H1 (cell line): ENCODE measurements at regions not wholly inside any gene's neighbourhood (a gene's known extent, or its start where the extent isn't known, plus 50 kb on each side); places are given as distances from the start of the nearest gene placed in this dataset.

ENCODE experiments used
- CTCF ChIA-PET: fragments of 300-600 bp; sonication (Branson Sonifier 250); formaldehyde crosslinking; loops from one replicate; lab custom pipeline; 2021; ENCODE audit not compliant: partially characterized antibody; lab: Charles Lee
- POLR2A ChIA-PET: fragments of 300-600 bp; sonication (Branson Sonifier 250); formaldehyde crosslinking; loops from one replicate; lab custom pipeline; 2021; ENCODE audit warnings: inconsistent platforms; ENCODE audit not compliant: partially characterized antibody; lab: Charles Lee
- DNase-seq, 2 experiments: peaks; one replicate each; pipeline versions ENCODE4 v3.0.0 to v3.0.0-alpha.2; 2010 to 2022; ENCODE audit warnings: low spot score in 2 of 2, low read depth in 1 of 2, mixed read lengths in 1 of 2
- FAIRE-seq: peaks from 2 replicates; lab custom pipeline; 2011; peaks lifted over from hg19 to GRCh38; lab: Jason Lieb, UNC
- H2AFZ ChIP-seq: 2 replicates; pipeline ENCODE4 v1.8.1; 2012; ENCODE audit warnings: low read length, inconsistent platforms
- H2AK5ac ChIP-seq: 2 replicates; pipeline ENCODE4 v1.6.1; 2013; ENCODE audit warnings: low read depth, low read length
- H2BK120ac ChIP-seq: replicated peaks from 2 replicates; pipeline ENCODE3; 2013; ENCODE audit warnings: low read depth, low read length, inconsistent platforms
- H2BK12ac ChIP-seq: 2 replicates; pipeline ENCODE4 v1.6.1; 2013; ENCODE audit warnings: low read depth, low read length
- H2BK15ac ChIP-seq: 2 replicates; pipeline ENCODE4 v1.6.1; 2013; ENCODE audit warnings: low read length
- H2BK20ac ChIP-seq: 2 replicates; pipeline ENCODE4 v1.6.1; 2013; ENCODE audit warnings: low read length
- H2BK5ac ChIP-seq: 2 replicates; pipeline ENCODE4 v1.6.1; 2013; ENCODE audit warnings: low read depth, low read length
- H3K14ac ChIP-seq: 2 replicates; pipeline ENCODE4 v1.6.1; 2013; ENCODE audit warnings: inconsistent platforms; ENCODE audit not compliant: insufficient read length
- H3K18ac ChIP-seq: 2 replicates; pipeline ENCODE4 v1.6.1; 2013; ENCODE audit warnings: low read length; ENCODE audit errors: extremely low read depth
- H3K23ac ChIP-seq: 2 replicates; pipeline ENCODE4 v1.6.1; 2013; ENCODE audit warnings: inconsistent platforms; ENCODE audit not compliant: insufficient read length
- H3K23me2 ChIP-seq: 2 replicates; pipeline ENCODE4 v1.6.1; 2013; ENCODE audit warnings: low read depth, low read length
- H3K27ac ChIP-seq: 2 replicates; pipeline ENCODE4 v1.6.1; 2011; ENCODE audit warnings: low read depth, low read length, inconsistent platforms
- H3K27me3 ChIP-seq, 4 experiments: replicated peaks in 1 of 4; 1 replicate in 1 of 4; 2 replicates in 3 of 4; pipeline versions ENCODE4 v1.6.1 to v1.8.1; 2011 to 2013; ENCODE audit warnings: low read length in 3 of 4, mild to moderate bottlenecking in 3 of 4, inconsistent platforms in 2 of 4, mixed read lengths in 2 of 4, moderate library complexity in 1 of 4; ENCODE audit not compliant: control insufficient read depth in 3 of 4, insufficient read depth in 3 of 4; ENCODE audit errors: extremely low read depth in 1 of 4
- H3K36me3 ChIP-seq, 4 experiments: 2 replicates each; pipeline versions ENCODE4 v1.6.1 to v1.8.1; 2011 to 2013; ENCODE audit warnings: mild to moderate bottlenecking in 4 of 4, low read length in 3 of 4, moderate library complexity in 2 of 4, control low read depth in 1 of 4, inconsistent platforms in 1 of 4; ENCODE audit not compliant: insufficient read depth in 4 of 4, control insufficient read depth in 2 of 4
- H3K4ac ChIP-seq: replicated peaks from 2 replicates; pipeline ENCODE3; 2013; ENCODE audit warnings: low read length, low read depth, mixed read lengths, inconsistent platforms; ENCODE audit not compliant: insufficient read length
- H3K4me1 ChIP-seq, 4 experiments: replicated peaks in 1 of 4; 1 replicate in 1 of 4; 2 replicates in 3 of 4; pipeline versions ENCODE4 v1.6.1 to v1.8.1; 2011 to 2013; ENCODE audit warnings: low read length in 3 of 4, inconsistent platforms in 2 of 4, mixed read lengths in 1 of 4; ENCODE audit not compliant: insufficient read depth in 4 of 4, control insufficient read depth in 3 of 4
- H3K4me2 ChIP-seq, 2 experiments: 2 replicates each; pipeline versions ENCODE4 v1.6.1 to v1.8.1; 2011 to 2013; ENCODE audit warnings: low read depth in 2 of 2, low read length in 2 of 2, control low read depth in 1 of 2, inconsistent platforms in 1 of 2, mild to moderate bottlenecking in 1 of 2; ENCODE audit not compliant: insufficient read depth in 1 of 2
- H3K4me3 ChIP-seq, 4 experiments: fragments of 200-600, 300-600 bp in 1 of 4; sonication (generic), shearing (Covaris generic), sonication (Bioruptor Twin) in 1 of 4; 2 replicates each; pipeline versions ENCODE4 v1.5.1 to v1.8.1; 2011 to 2016; ENCODE audit warnings: low read length in 4 of 4, low read depth in 3 of 4, control low read depth in 2 of 4, inconsistent platforms in 2 of 4, mild to moderate bottlenecking in 2 of 4, mixed read lengths in 1 of 4, moderate library complexity in 1 of 4; ENCODE audit not compliant: insufficient read depth in 2 of 4; ENCODE audit errors: extremely low read depth in 1 of 4
- H3K56ac ChIP-seq: replicated peaks from 2 replicates; pipeline ENCODE3; 2013; ENCODE audit warnings: low read depth, mild to moderate bottlenecking, mixed read lengths, low read length, inconsistent platforms; ENCODE audit not compliant: insufficient read length
- H3K79me1 ChIP-seq: 2 replicates; pipeline ENCODE4 v1.6.1; 2013; ENCODE audit warnings: low read depth, low read length, control low read depth
- H3K79me2 ChIP-seq, 2 experiments: 2 replicates each; pipeline versions ENCODE4 v1.6.1 to v1.8.1; 2012 to 2013; ENCODE audit warnings: low read length in 2 of 2, mild to moderate bottlenecking in 2 of 2, inconsistent platforms in 1 of 2; ENCODE audit not compliant: insufficient read depth in 2 of 2, control insufficient read depth in 1 of 2
- H3K9ac ChIP-seq, 4 experiments: replicated peaks in 1 of 4; 1 replicate in 1 of 4; 2 replicates in 3 of 4; pipeline versions ENCODE4 v1.6.1 to v1.8.1; 2011 to 2013; ENCODE audit warnings: low read depth in 3 of 4, low read length in 3 of 4, control low read depth in 2 of 4, mild to moderate bottlenecking in 2 of 4, moderate library complexity in 2 of 4, inconsistent platforms in 1 of 4; ENCODE audit errors: extremely low read depth in 1 of 4
- H3K9me3 ChIP-seq, 2 experiments: 2 replicates each; pipeline versions ENCODE4 v1.6.1 to v1.8.1; 2012 to 2013; ENCODE audit warnings: mild to moderate bottlenecking in 2 of 2, moderate library complexity in 2 of 2, control low read depth in 1 of 2, inconsistent platforms in 1 of 2, low read depth in 1 of 2, low read length in 1 of 2, mixed read lengths in 1 of 2; ENCODE audit not compliant: insufficient read depth in 2 of 2
- H4K20me1 ChIP-seq, 2 experiments: replicated peaks in 1 of 2; 2 replicates each; pipeline versions ENCODE3 to v1.8.1; 2011 to 2013; ENCODE audit warnings: inconsistent platforms in 2 of 2, low read length in 2 of 2, mild to moderate bottlenecking in 1 of 2; ENCODE audit not compliant: insufficient read depth in 2 of 2, control insufficient read depth in 1 of 2
- H4K5ac ChIP-seq: 2 replicates; pipeline ENCODE4 v1.6.1; 2013; ENCODE audit warnings: low read length, low read depth, mixed read lengths, inconsistent platforms; ENCODE audit not compliant: insufficient read length
- H4K8ac ChIP-seq: 2 replicates; pipeline ENCODE4 v1.8.0; 2013; ENCODE audit warnings: mild to moderate bottlenecking, moderate library complexity, low read length, inconsistent platforms; ENCODE audit not compliant: insufficient read depth; ENCODE audit errors: extremely low read depth
- H4K91ac ChIP-seq: replicated peaks from 2 replicates; pipeline ENCODE3; 2013; ENCODE audit warnings: low read length, mixed read lengths, inconsistent platforms; ENCODE audit not compliant: insufficient read length
- CBX8 ChIP-seq: fragments of 300-800, 300-1000 bp; sonication (generic); IDR thresholded peaks from 2 replicates; pipeline ENCODE4 v1.7.1; 2016; ENCODE audit warnings: low read depth, low read length, borderline replicate concordance
- RFX5 ChIP-seq: IDR thresholded peaks from 2 replicates; pipeline ENCODE4 v1.6.1; 2011; ENCODE audit warnings: low read depth, low read length, improper control_type of control experiment, borderline replicate concordance
- SIX5 ChIP-seq: IDR thresholded peaks from 2 replicates; pipeline ENCODE4 v1.6.1; 2011; ENCODE audit warnings: mild to moderate bottlenecking, low read depth, low read length
- TCF12 ChIP-seq: IDR thresholded peaks from 2 replicates; pipeline ENCODE4 v1.6.1; 2011; ENCODE audit warnings: low read depth, mild to moderate bottlenecking, low read length
- TEAD4 ChIP-seq: IDR thresholded peaks from 2 replicates; pipeline ENCODE4 v1.6.1; 2012; ENCODE audit warnings: low read depth, low read length, inconsistent platforms, mixed read lengths
- WGBS, 2 experiments: shearing (Covaris generic) in 1 of 2; methylation state at CpG; one replicate each; pipeline versions ENCODE4 v1.1.6 to v1.1.7; 2013 to 2015; ENCODE audit warnings: low lambda C conversion rate in 2 of 2, mixed read lengths in 2 of 2, inconsistent platforms in 1 of 2, low coverage in 1 of 2, missing lambda C conversion rate in 1 of 2; ENCODE audit not compliant: insufficient replicate concordance in 2 of 2, insufficient coverage in 1 of 2, insufficient read length in 1 of 2; ENCODE audit errors: extremely low coverage in 1 of 2, missing lambda C conversion rate in 1 of 2; 5-methylcytosine and 5-hydroxymethylcytosine counted together

DNA sequence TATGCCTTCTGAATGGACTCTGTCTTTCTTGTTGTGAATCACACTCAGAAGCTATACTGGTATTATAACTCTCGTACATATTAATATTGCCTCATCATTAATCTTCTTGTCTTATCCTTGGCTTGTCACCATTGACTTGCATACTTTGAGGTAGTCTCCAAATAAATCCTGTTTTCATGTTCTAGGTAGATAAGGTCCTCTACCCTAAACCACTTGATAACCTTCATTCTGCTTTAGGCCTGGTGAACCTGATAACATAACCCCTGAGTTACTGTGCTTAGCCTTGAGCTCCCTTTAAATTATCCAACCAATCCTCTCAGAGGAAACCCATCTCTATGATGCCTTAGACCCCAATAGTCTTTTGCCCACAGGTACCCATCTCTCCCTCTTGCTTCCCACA lies 1162.3 kb downstream of the SLITRK1 start:
- Histone ChIP-seq H2BK15ac (no peak overlapping the region), H2BK5ac (no peak overlapping the region), H3K36me3 (no peaks in the 10 kb centered on the region), H3K23me2 (no peaks in the 10 kb centered on the region), H3K9me3 (no peaks in the 10 kb centered on the region), H3K14ac (no peak overlapping the region), H3K27ac (no peak overlapping the region), H2BK20ac (no peak overlapping the region), H2AK5ac (no peak overlapping the region), H3K4me3 (no peak overlapping the region), H2BK12ac (no peak overlapping the region), H3K4me2 (no peak overlapping the region), H3K23ac (no peak overlapping the region), H4K20me1 (no peaks in the 10 kb centered on the region), H2AFZ (no peak overlapping the region), H3K4me1 (no peaks in the 10 kb centered on the region), H4K8ac (no peak overlapping the region), H3K79me1 (no peaks in the 10 kb centered on the region), H3K79me2 (no peaks in the 10 kb centered on the region), H3K4ac (no peak overlapping the region), H3K9ac (no peak overlapping the region), H2BK120ac (no peak overlapping the region), H3K56ac (no peak overlapping the region), H3K18ac (no peak overlapping the region), H4K91ac (no peak overlapping the region), H3K27me3 (no peaks in the 10 kb centered on the region), H4K5ac (no peak overlapping the region)
- 90% methylated on average over 1 of the region's 1 CpG; no CpG with 5 or more reads in 1 of the 2 experiments for WGBS, 2 experiments
- TF ChIP-seq CBX8, result no peak
- no peak for TF ChIP-seq RFX5
- no peak for TF ChIP-seq SIX5
- TF ChIP-seq TCF12, result no peak
- no peak for TF ChIP-seq TEAD4
- ChIA-PET CTCF (interaction anchor here (1.2 kb wide), 1 partner anchor 23 kb away, joined by 4 read pairs; no protein-coding TSS in a partner anchor), POLR2A (no interaction called here)
- FAIRE-seq (no peak), DNase-seq (no peak)
